Stimulated activated CD4-positive, alpha-beta T cell treated with anti-CD3 and anti-CD28 coated beads, Interleukin-2, amount 100 ng/mL, for 24 hours (primary cell): ENCODE measurements at regions not wholly inside any gene's neighbourhood (a gene's known extent, or its start where the extent isn't known, plus 50 kb on each side); places are given as distances from the start of the nearest gene placed in this dataset.

Experiments used
- DNase-seq, 2 donors: peaks; one replicate each; pipeline ENCODE4 v3.0.0-alpha.2; 2020

DNA sequence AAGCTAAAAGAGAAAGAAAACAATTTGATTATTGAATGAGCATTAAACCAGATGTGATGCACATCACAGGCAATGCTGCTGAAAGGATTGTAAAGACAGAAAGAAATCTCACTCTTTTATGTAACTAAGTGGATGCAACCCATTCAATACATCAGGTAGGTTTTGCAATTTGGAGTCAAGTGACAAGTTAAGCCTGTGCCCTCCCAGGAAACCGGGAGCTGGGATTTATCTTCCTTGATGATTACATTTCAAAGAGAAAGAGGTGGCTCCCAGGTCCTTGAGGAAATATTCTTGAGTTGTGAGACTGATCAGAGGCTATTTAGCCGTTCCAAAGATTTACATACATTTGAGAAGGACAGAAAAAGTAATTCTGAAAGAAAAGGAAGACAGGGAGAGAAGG is 219.0 kb upstream of the PROK2 start:
- no peak for DNase-seq

DNA sequence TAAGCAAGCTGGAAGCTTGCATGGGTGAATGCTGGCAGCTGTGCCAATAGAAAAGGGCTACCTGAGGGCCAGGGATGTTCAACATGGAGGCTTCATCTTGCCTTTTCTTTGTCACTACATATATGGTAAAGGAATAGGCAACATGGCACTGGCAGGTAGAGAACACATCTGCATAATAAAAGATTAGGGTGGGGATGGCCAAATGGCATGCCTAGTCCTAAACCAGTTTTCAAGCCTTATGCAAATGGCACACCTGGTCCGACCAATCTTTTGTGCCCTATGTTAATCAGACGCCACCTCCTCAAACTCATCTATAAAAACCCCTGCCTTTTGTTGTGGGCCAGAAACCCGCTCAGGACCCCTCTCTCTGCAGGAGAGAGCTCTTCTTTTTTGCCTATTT is 216.8 kb upstream of the PROK2 start:
- no peak for DNase-seq

DNA sequence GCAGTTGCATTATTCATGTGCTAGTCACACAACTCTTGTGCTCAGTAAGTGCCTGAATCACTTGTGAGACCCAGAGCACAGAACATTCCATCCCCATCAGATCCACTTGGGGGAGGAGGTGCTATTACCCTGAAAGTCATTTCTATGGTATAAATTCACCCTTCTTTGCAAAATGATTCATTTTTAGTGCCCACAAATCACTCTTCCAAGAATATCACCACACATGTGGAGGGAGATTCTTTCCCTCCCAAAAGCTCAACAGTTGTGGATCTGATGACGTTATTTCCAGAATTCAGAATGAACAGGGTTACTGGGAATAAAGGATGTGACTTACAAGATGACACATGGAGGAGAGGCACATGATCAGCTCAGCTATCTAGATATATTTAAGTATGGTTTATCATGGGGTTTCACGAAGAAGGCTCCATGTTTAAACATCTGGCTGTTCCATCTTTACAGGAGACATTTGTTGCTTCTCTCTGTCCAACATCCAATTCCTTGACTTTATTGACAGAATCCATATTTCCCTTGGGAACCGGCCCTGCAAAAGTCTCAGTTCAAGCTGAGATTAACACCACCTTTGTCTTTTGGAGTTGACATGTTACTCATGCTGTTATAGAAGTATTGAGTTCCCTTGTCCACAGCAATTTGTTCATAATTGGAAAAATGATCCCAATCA is 214.2 kb upstream of the PROK2 start:
- no peak for DNase-seq

DNA sequence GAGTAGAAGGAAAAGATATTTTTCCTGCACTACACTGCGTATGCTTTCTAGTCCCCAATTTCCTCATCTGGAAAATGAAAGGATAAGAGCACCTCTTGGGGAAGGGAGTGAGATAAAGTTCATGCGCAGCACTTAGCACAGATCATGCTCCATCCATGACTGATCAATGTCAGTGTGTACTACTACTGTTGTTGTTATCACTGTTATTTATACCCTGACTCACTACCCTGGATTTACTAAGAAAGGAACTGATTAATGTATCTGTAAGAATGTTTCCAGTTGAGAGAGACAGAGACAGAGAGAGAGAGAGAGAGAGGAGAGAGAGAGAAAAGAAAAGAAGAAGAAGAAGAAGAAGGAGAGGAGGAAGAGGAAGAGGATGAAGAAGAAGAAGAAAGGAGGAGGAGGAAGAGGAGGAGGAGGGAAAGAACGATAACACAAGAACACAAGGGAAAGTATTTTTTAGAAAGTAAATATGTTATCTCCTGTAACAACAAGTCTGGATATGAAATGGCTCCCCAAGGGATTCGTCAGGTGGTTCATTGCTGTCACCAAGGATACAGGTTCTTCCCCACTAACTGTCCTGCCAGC is 212.2 kb upstream of the PROK2 start:
- no peak for DNase-seq

DNA sequence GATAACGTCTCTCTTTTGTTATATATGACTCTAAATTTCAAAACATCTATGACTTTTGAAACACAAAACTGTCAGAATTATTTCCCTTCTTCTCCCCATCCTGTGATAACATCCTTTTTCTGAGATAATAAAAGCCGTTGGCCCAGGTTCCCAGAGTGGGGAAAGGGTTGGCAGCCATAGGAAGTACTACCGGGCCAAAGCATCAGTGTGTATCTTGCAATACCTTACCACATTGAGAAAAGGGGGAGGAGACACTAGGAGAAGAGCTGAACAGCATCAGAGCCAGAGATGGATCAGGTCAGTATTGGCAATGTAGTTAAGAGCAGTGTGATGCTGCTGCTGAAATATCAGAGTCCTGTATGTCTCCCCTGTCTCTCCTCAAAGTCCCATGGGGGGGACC is 210.0 kb upstream of the PROK2 start:
- DNase-seq: no peak

DNA sequence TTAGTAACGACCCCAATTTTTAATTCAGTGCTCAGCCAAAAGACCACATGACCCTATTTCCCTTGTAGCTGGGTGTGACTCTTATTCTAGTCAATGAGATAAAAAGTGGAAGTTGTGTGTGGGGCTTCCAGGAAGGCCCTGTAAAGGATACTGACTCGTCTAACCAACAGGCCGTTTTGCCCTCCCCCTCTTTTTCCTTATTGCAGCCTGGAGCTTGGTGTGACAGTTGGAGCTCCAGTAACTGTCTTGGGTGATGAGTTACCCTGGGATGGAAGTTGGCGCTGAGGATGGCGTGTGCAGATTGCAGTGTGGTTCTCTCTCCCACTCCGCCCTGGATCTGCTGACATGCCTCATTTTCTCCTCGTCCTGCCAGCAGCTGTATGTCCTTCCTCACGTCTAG is 209.3 kb upstream of the PROK2 start:
- no peak for DNase-seq

DNA sequence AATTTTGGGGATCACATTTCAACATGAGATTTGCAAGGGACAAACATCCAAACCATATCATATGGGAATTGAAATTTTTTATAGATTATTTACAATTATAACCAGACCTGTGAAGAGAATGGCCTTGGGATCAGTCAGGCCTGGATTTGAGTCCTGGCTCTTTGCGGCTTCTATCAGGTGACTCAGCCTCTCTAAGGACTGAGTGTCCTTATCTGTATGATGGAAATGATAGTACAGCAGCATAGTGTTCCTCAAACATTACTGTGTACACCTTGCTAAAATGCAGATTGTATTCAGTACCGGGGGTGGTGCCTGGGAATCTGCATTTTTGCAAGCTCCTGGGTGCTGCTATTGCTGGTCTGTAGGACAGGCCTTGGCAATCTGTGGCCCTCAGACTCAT is 206.7 kb upstream of the PROK2 start:
- no peak for DNase-seq

DNA sequence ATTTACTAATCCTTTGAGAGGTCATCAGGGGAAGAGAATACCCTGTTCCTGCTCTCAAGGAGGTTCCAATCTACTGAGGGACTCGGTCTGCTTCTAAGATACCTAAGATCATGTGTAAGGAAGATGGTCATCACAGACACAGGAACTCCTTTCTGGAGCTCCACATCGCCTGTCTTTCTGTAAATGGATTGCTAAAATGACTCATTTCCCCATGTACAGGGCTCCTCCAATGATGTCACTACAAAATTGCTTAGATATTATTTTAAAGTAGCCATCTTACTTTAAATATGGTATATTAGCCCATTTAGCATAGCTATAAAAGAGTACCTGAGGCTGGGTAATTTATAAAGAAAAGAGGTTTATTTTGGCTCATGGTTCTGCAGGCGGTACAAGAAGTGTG is 206.1 kb upstream of the PROK2 start:
- no peak for DNase-seq

DNA sequence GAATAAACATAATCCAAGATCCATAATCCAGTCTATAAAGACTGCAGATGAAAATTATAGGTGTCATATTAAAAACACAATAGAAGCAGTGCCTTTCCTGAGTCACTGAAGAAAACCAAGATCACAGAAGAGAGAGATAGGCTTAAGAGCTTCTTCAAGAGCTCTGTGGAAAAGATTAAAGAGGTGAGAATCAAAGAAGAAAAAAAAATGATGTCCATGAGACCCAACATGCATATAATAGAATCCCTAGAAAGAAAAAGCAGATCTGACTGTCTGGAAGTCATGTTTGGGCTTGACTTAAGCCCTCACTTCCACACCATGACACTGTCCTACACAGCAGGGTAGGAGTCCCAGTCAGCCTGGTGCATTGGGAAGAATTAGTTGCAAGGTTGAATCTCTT is 205.6 kb upstream of the PROK2 start:
- no peak for DNase-seq

DNA sequence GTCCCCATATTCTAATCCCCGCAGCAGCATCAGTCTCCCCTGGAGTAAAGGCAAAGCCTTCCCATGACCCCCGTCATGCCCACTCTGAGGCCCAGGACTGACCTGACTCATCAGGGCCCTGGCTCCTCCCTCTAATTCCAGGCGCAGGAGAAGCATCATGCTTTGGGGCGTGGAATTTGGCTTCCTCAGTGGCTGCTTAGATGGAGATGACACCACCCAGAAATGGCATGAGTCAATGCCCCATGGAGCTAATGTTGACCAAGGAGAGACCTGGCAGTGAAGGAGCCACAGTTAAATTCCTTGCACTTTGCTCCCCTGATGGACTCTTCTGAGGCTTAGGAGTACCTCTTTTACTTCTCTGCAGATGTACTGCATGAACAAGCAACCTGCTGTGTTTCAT is 204.2 kb upstream of the PROK2 start:
- DNase-seq: no peak

DNA sequence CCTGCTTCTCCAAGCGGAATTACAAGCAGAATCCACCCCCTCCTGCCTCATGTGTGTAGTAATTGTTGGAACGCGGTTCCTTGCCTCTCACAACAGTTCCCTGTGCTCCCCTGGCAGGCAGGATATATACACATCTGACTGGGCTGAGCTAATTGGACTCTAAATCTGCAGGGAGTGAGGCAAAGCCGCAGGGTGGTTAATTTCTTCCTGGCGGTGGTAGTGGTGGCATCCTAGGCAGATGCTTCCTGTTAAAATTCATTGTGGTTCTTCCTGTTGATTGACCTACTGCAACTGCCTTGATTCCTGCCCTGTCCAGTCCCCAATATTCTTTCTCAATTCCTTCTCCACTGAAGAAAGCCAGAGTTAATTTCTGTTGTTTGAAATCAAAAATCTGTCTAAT is 202.9 kb upstream of the PROK2 start:
- DNase-seq: no peak

DNA sequence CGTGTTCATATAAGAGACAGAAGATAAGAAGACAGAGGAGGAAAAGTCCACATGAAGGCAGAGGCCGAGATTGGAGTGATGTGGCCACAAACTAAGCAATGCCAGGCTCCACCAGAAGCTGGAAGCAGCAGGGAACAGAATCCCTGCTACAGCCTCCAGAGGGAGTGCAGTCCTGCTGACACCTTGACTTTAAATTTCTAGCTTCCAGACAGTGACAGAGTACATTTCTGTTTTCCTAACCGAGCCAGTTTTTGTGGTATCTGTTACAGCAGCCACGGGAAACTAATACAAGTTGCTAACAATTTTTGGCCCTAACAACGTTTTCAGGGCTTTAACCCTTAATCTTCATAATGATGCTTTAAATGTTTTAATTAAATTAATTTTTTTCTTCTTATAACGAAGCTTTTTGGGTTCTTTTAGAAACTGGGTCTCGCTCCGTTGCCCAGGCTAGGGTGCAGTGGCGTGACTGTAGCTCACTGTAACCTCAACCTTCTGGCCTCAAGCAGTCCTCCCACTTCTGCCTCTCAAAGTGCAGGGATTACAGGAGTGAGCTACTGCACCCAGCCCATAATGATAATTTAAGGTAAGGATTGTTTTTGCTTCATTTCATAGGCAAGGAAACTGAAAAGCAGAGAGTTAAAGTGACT is 202.3 kb upstream of the PROK2 start:
- DNase-seq: no peak

DNA sequence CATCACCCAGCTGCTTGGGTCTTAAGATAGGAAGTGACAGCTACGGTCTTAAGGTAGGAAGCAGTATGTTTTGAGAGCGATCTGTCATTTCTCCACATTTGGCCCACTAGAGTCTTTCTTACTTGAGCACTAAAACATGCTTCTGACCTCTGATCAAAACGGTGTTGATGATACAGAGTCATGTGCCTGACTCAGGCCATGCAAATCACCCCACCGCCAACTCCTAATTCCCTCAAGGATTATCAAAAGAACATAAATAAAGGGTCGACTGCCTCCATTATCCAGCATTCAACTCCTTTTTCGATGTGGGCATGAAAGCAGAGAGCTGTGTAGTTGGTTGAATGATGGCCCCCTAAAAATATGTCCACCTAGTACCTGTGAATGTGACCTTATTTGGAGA is 201.7 kb upstream of the PROK2 start:
- DNase-seq: no peak

DNA sequence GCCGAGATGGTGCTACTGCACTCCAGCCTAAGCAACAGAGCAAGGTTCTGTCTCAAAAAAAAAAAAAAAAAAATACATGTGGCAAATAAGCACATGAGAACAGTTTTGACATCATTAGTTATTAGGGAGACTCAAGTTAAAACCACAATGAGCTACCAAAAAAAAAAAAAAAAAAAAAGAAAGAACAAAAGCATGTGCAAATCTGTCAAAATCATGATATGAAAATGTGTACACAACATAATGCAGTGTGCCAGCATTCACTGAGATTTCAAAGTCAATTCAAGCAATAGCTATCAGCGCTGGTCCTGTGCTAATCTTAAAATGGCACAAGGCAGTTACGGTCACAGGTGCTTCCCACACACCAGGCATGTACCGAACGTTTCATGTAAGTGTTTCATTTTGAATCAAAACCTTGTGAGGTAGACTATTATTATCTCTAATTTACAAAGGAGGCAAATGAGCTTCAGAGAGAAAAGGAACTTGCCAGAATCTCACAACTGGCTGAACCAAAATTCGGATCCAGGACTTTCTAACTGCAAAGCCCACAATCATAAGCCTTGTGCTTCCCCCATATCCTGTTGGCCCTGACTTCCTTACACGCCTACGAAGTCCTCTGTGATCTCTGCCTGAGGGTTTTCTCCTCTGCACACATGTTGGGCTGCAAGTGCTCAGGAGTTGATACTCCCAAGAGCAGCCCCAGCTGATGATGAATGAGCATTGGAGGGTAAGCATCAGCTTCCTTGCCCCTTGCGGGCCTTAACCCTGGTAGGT is 200.1 kb upstream of the PROK2 start:
- peak; percentile 21 to 39 for DNase-seq

DNA sequence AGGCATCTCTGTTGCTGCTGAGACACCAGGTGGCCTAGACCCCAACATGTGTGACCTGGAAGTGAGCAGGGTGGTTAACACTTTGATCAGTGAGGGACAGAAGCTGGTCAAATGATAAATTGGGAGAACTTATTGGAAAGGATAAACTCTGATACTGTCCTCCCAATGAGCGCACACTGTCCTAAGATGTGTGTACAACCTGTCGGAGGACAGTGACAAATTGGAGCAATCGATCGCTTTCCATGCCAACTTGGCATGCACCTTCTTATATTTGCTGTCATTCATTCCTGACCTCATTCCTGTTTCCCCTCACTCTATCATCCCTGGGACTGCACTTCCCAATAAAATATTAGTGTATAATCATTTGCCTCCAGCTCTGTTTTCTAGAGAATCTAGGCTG is 198.7 kb upstream of the PROK2 start:
- no peak for DNase-seq

DNA sequence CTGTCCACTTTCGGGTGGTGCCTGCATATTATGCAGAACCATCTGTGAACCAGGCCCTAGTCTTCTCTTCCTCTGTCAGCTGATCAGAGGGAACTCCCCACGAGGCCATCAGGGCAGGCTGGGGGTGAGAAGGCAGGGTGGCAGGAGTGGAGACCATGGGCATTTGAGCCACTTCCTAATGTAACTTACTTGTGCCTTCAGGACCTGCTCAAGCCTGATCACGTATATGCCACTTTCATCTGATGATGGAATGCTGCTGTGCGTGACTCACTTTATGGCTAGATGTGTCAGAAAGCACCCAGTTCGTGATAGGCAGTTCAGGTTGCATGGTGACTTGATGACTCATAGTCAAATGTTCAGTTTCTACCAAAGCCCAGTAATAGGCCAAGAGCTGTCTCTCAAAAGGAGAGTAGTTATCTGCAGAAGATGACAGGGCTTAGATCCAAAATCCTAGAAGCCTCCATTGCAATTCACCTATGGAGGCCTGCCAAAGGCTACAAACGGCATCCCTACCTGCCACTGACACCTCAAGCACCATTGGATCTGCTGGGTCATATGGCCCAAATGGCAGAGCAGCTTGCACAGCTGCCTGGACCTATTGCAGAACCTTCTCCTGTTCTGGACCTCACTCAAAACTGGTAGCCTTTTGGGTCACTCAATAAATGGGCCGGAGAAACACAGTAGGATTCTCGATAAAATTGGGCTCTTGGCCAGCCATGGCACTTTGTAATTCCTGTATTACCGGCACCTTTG is 197.7 kb upstream of the PROK2 start:
- peak; percentile 52 to 56 for DNase-seq

DNA sequence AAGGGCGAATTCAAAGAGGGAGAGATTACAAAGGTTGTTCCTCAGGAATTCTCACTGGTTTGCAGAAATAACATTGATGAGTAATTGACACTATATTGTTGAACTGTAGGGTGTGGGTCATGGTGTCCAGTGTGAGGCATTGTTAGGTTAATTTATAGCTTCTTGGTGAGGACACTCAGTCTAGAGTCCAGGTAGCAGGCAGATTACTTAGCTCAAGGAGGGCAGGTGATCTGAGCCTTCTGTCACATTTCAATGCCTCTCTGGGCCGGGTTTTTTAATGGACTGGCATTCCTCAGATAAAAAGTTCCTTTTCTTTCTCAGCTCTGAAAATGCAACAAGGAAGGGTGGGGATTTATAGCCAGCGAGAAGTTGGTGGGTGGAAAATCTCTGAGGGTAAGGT is 194.2 kb upstream of the PROK2 start:
- DNase-seq: no peak

DNA sequence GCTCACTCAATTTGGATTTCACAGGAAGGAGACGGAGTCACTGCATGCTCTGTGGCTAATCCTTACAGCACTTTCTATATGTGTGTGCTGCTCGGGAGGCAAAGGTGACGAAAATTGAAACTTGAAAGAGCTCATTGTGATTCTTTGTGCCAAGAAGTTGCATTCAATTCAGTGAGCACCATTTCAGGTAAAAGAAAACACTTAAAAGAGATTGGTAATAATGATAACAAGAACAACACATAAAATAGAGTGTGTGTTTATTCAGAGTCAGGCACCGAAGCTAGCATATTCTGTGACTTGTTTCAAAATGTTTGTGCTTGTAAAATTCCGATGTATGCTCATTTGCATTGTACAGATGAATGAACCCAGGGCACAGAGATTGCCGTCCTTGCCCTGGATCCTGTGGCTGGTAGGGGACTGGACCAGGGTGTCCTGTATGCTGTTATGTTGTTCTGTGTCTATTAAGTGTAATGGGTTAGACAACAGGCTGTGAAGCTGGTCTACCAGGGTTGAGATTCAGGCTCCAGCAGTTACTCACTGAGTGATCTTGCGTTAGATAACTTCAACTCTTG is 193.3 kb upstream of the PROK2 start:
- peak in 1 of 2 donors; percentile 27 for DNase-seq

DNA sequence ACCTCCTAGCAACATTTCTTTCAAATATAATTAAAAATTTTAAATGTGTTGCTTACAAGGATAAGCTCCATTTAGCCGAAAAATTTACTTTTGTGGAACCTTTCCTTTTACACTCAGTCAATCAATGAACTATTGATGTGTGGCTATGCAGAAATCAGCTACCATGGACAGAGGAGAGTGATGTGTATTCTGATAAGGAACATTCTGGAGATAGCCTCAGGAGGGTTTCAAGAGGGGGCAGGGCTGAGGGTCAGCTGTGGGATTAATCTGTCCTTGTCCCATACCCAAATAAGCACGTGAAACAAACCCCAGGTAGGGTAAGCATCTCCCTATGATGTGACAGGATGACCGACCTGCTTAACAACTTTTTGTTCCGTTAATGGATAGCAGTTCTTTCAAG is 192.6 kb upstream of the PROK2 start:
- DNase-seq: no peak

DNA sequence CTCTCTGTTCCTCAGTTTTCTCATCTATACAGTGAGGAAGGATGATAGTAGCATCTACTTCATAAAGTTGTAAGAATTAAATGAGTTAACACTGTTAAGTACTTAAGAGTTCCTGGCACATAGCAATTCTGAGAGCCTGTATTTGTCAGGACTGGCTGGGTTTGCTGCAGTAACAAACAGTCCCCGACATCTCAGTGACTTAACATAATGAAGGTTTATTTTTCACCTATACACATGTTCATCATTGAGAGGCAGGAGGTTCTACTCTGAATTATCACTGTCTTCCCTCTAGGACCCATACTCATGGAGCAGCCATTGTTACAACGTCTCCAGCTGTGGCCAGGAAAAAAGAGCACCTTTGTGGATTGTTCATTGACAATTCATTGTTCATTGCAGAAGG is 190.6 kb upstream of the PROK2 start:
- no peak for DNase-seq

DNA sequence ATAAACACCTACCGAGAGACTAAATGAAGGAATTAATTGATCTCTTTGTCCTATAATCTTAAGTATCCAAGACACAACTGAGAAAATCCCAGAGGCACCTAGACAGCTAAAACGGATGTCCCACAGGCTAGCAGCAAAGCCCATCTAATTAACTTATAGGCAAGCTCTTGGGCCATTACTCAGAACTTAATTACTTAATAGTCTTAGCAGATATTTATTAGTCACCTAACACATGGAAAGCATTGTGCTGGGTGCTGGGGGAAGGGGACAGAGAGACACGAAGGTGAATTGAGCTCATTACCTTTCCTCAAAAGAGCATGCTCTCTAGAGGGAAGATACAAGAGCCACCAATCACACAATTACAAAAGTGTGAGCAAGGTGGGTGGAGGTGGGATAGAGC is 189.8 kb upstream of the PROK2 start:
- DNase-seq: no peak

DNA sequence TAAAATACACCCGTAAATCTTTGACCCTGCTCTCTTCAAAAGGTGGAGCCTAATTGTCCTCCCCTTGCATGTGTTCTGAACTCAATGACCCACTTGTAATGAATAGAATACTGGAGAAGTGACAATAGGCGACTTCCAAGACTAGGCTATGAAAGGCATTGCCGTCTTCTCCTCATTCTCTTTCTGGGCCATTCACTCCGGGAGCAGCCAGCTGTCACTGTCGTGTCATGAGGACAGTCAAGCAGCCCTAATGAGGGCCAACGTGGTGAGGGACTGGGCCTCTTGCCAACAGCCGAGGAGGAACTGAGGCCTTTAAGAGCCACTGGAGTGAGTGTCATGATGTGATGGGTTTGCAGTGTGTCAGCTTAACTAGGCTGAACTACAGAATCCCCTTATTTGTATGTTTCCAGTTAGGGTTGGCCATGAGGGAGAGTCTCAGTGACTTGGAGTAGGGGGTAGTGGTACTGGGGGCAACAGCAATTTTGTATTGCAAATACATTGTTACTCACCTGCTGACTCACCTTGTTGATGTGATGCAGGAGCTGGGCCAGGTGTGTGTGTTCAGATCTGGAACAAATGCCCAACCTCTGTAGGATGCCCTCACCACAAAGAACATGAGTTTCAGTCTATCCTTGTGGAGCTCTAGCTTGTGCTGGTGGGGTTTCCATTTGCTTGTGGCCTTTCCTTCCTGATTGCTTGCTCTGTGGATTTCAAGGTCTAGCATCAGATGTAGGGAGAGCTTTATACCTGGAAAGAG is 188.5 kb upstream of the PROK2 start:
- no peak for DNase-seq
